IMR-90 (cell line): ENCODE measurements at regions not wholly inside any gene's neighbourhood (a gene's known extent, or its start where the extent isn't known, plus 50 kb on each side); places are given as distances from the start of the nearest gene placed in this dataset.
"Not testable (repeated sequence)": the region's sequence is repeated elsewhere in the genome, so short reads cannot be mapped to it uniquely, and the experiment has no call there.

ENCODE experiments used
- ATAC-seq: fragments of 200-7000 bp; cut with Tn5 transposase; 2 replicates; pipeline ENCODE4 v1.9.1; 2020; ENCODE audit warnings: low read depth, mild to moderate bottlenecking, moderate library complexity
- BruUV-seq: library from RNA; stranded (reverse); fragments of 400-500 nt; replicated peaks from 2 replicates; lab custom pipeline; 2021; lab: Mats Ljungman, UMichigan
- CTCF ChIA-PET: fragments of 300-600 bp; formaldehyde crosslinking; extraction: SDS; loops from one replicate; lab custom pipeline; 2021; ENCODE audit warnings: antibody characterized with exemption; lab: Yijun Ruan, JAX
- POLR2A ChIA-PET: fragments of 300-600 bp; sonication (Branson Sonifier 250); formaldehyde crosslinking; loops from one replicate; lab custom pipeline; 2022; ENCODE audit warnings: antibody characterized with exemption; ENCODE audit not compliant: unreplicated experiment; lab: Charles Lee
- DNase-seq: peaks from one replicate; pipeline ENCODE4 v3.0.0; 2013
- H2AFZ ChIP-seq: replicated peaks from 2 replicates; pipeline ENCODE3; 2013; ENCODE audit warnings: low read length, mild to moderate bottlenecking; ENCODE audit not compliant: poor library complexity
- H2AK5ac ChIP-seq: 2 replicates; pipeline ENCODE4 v1.6.1; 2013; ENCODE audit warnings: low read depth, low read length, inconsistent platforms
- H2AK9ac ChIP-seq: replicated peaks from 2 replicates; pipeline ENCODE3; 2013; ENCODE audit warnings: mild to moderate bottlenecking, low read depth, low read length, moderate library complexity; ENCODE audit not compliant: poor library complexity
- H2BK120ac ChIP-seq: 2 replicates; pipeline ENCODE4 v1.6.1; 2013; ENCODE audit warnings: low read depth, low read length, inconsistent platforms
- H2BK15ac ChIP-seq: 3 replicates; pipeline ENCODE4 v1.6.1; 2013; ENCODE audit warnings: low read depth, low read length, inconsistent platforms
- H2BK20ac ChIP-seq: 2 replicates; pipeline ENCODE4 v1.6.1; 2013; ENCODE audit warnings: low read depth, mild to moderate bottlenecking, inconsistent platforms, low read length, moderate library complexity
- H2BK5ac ChIP-seq: 2 replicates; pipeline ENCODE4 v1.6.1; 2013; ENCODE audit warnings: mild to moderate bottlenecking, low read depth, low read length, inconsistent platforms; ENCODE audit not compliant: poor library complexity, severe bottlenecking
- H3K14ac ChIP-seq: replicated peaks from 2 replicates; pipeline ENCODE4 v1.6.1; 2013; ENCODE audit warnings: low read depth, low read length, inconsistent platforms
- H3K18ac ChIP-seq: 2 replicates; pipeline ENCODE4 v1.6.1; 2013; ENCODE audit warnings: low read depth, low read length, control low read depth
- H3K23ac ChIP-seq: 2 replicates; pipeline ENCODE4 v1.6.1; 2013; ENCODE audit warnings: low read depth, low read length, inconsistent platforms
- H3K27ac ChIP-seq: 2 replicates; pipeline ENCODE4 v1.5.1; 2013; ENCODE audit warnings: mild to moderate bottlenecking, control low read depth, low read length; ENCODE audit not compliant: insufficient read depth
- H3K27me3 ChIP-seq: 2 replicates; pipeline ENCODE4 v1.6.1; 2013; ENCODE audit warnings: low read length; ENCODE audit not compliant: control insufficient read depth, insufficient read depth
- H3K36me3 ChIP-seq: 2 replicates; pipeline ENCODE4 v1.6.1; 2013; ENCODE audit warnings: low read length, mixed read lengths; ENCODE audit not compliant: control insufficient read depth, insufficient read depth
- H3K4ac ChIP-seq: 2 replicates; pipeline ENCODE4 v1.6.1; 2013; ENCODE audit warnings: low read depth, low read length, inconsistent platforms
- H3K4me1 ChIP-seq: 2 replicates; pipeline ENCODE4 v1.6.1; 2013; ENCODE audit warnings: low read length, mixed read lengths; ENCODE audit not compliant: control insufficient read depth, insufficient read depth
- H3K4me2 ChIP-seq: 2 replicates; pipeline ENCODE4 v1.6.1; 2013; ENCODE audit warnings: low read depth, mild to moderate bottlenecking, control low read depth, low read length, moderate library complexity
- H3K4me3 ChIP-seq: 2 replicates; pipeline ENCODE4 v1.5.1; 2013; ENCODE audit warnings: low read depth, mild to moderate bottlenecking, control low read depth, low read length, moderate library complexity; ENCODE audit not compliant: insufficient read depth
- H3K56ac ChIP-seq: 2 replicates; pipeline ENCODE4 v1.6.1; 2013; ENCODE audit warnings: low read length, inconsistent platforms; ENCODE audit not compliant: insufficient read depth; ENCODE audit errors: extremely low read depth
- H3K79me1 ChIP-seq, 2 experiments: 2 replicates each; pipeline ENCODE4 v1.6.1; 2013; ENCODE audit warnings: low read length in 2 of 2, inconsistent platforms in 1 of 2, low read depth in 1 of 2
- H3K9ac ChIP-seq: 2 replicates; pipeline ENCODE4 v1.6.1; 2013; ENCODE audit warnings: low read depth, low read length, control low read depth
- H3K9me1 ChIP-seq: 2 replicates; pipeline ENCODE4 v1.6.1; 2013; ENCODE audit warnings: low read length, inconsistent platforms; ENCODE audit not compliant: insufficient read depth
- H3K9me3 ChIP-seq: 2 replicates; pipeline ENCODE4 v1.6.1; 2013; ENCODE audit warnings: low read length; ENCODE audit not compliant: control insufficient read depth, insufficient read depth
- H4K20me1 ChIP-seq: 2 replicates; pipeline ENCODE4 v1.6.1; 2013; ENCODE audit warnings: low read length, inconsistent platforms; ENCODE audit not compliant: insufficient read depth
- H4K5ac ChIP-seq: 2 replicates; pipeline ENCODE4 v1.6.1; 2013; ENCODE audit warnings: mild to moderate bottlenecking, low read depth, low read length, control low read depth
- H4K8ac ChIP-seq, 2 experiments: 2 replicates each; pipeline ENCODE4 v1.6.1; 2013; ENCODE audit warnings: low read depth in 2 of 2, low read length in 2 of 2, control low read depth in 1 of 2, inconsistent platforms in 1 of 2
- H4K91ac ChIP-seq: 2 replicates; pipeline ENCODE4 v1.6.1; 2013; ENCODE audit warnings: low read depth, low read length, inconsistent platforms; ENCODE audit not compliant: insufficient read depth
- WGBS, 2 experiments: methylation state at CpG; one replicate each; pipeline versions ENCODE4 v1.1.5 to v1.1.7; 2013; ENCODE audit warnings: missing lambda C conversion rate in 2 of 2; ENCODE audit not compliant: insufficient read length in 1 of 2; ENCODE audit errors: extremely low coverage in 2 of 2; 5-methylcytosine and 5-hydroxymethylcytosine counted together
- dilution Hi-C: fragments of 300-500 bp; cut with HindIII; formaldehyde crosslinking; loops from one replicate; pipeline ENCODE4 v1.14.3; 2018; ENCODE audit warnings: low sequenced_read_pairs; ENCODE audit not compliant: unreplicated experiment
- in situ Hi-C: fragments of 300-500 bp; cut with MboI; formaldehyde crosslinking; loops from 3 replicates; pipeline ENCODE4 v1.14.3; 2019; ENCODE audit warnings: low sequenced_read_pairs, inconsistent platforms, mixed read lengths
- intact Hi-C: fragments of 100-400 bp; cut with micrococcal nuclease; formaldehyde crosslinking; loops from 2 replicates; pipeline ENCODE4 v1.10.0; 2022

GRCh38 chr2:116038758-116039157 is 1596.3 kb downstream of the DPP10 start:
- H3K4me3 ChIP-seq, H2BK20ac ChIP-seq, dilution Hi-C loops, H3K4ac ChIP-seq, H3K23ac ChIP-seq, H2AFZ ChIP-seq, H2BK120ac ChIP-seq, H3K27me3 ChIP-seq, H3K18ac ChIP-seq, in situ Hi-C loops, H2AK9ac ChIP-seq, H4K5ac ChIP-seq, POLR2A ChIA-PET, H4K20me1 ChIP-seq, H2BK5ac ChIP-seq, H3K4me1 ChIP-seq, H3K9ac ChIP-seq, H3K56ac ChIP-seq, H3K27ac ChIP-seq, H3K4me2 ChIP-seq, H3K36me3 ChIP-seq, H2AK5ac ChIP-seq, intact Hi-C loops, H3K9me1 ChIP-seq, H3K14ac ChIP-seq, DNase-seq, H4K8ac ChIP-seq, CTCF ChIA-PET, H2BK15ac ChIP-seq, H3K79me1 ChIP-seq, H4K91ac ChIP-seq, H3K9me3 ChIP-seq, BruUV-seq, ATAC-seq: not testable (repeated sequence)
- WGBS, 2 experiments, result no CpG with 5 or more reads among the region's 1 CpG
